A673 (cell line): ENCODE measurements at regions not wholly inside any gene's neighbourhood (a gene's known extent, or its start where the extent isn't known, plus 50 kb on each side); places are given as distances from the start of the nearest gene placed in this dataset.

Source experiments
- EZH2 ChIP-seq: fragments of 200-600 bp; sonication (generic); IDR thresholded peaks from 2 replicates; pipeline ENCODE4 v1.6.1; 2017; ENCODE audit warnings: borderline replicate concordance, low read depth, mild to moderate bottlenecking, mixed read lengths, antibody characterized with exemption, low read length; ENCODE audit not compliant: poor library complexity, severe bottlenecking
- TF ChIP-seq, protein P1 (sequence below): fragments of 300-800, 200-600 bp; sonication (generic); conservative IDR thresholded peaks from 2 replicates; pipeline ENCODE4 v1.5.1; 2017; ENCODE audit warnings: low read depth, mild to moderate bottlenecking, antibody characterized with exemption, low read length, moderate library complexity, mixed read lengths

DNA sequence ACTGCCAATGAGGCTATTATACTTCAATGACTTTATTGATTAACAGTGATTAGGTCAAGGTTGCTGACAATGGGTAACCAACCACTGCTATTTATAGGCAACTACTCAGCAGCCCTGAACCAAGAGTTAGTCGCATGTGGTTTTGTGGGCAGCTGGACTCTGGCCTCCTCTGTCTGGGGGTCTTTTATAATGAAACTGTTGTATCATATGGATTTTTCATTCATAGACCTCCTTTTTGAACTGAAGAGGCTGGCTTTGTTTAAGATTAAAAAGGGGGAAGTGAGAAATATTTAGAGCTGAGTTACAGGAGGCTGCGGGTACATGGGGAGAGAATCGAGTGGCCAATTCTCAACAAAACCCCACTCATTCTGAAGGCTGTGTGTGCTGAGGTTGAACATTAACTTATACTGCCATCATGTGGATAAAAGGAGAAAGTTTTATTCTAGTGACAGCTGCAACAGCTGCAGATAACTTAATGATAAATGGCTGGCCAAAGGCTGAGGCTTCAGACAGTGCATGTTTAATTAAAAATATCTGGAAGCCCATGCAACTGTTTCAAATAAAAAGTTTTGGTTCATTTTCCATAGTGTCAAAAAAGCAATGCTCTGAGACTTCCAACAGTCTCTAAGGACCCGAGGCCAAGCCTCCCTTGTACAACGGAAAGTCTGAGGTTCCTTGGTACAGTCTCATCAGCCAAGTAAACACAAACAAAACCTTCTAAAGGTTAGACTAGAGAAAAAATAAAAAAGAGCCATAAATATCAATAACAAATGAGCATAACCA, 682.6 kb downstream of the KCNA4 start:
- TF ChIP-seq, protein P1, sequence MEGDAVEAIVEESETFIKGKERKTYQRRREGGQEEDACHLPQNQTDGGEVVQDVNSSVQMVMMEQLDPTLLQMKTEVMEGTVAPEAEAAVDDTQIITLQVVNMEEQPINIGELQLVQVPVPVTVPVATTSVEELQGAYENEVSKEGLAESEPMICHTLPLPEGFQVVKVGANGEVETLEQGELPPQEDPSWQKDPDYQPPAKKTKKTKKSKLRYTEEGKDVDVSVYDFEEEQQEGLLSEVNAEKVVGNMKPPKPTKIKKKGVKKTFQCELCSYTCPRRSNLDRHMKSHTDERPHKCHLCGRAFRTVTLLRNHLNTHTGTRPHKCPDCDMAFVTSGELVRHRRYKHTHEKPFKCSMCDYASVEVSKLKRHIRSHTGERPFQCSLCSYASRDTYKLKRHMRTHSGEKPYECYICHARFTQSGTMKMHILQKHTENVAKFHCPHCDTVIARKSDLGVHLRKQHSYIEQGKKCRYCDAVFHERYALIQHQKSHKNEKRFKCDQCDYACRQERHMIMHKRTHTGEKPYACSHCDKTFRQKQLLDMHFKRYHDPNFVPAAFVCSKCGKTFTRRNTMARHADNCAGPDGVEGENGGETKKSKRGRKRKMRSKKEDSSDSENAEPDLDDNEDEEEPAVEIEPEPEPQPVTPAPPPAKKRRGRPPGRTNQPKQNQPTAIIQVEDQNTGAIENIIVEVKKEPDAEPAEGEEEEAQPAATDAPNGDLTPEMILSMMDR: peak; percentile 88
- TF ChIP-seq EZH2: no peak
